ENCODE measurements at regions not wholly inside any gene's neighbourhood (a gene's known extent, or its start where the extent isn't known, plus 50 kb on each side); places are given as distances from the start of the nearest gene placed in this dataset.

DNA sequence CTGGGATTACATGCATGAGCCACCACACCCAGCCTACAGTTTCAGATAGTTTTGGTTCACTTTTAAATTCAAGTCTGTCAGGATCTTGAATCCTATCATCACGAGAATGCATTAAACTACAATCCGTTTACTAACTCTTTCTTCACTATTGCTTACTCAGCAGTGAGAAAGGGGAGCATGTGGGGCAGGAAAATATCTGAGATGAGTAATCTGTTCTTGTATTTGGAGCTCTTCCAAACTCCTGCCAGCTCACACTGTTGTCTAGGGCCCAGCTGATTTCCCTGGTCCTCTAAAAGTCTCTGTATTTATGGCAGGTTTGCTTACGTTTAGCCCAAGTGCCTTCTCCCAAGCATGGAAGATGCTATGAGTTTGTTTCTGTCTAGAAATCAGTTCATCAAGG lies 152.2 kb downstream of the FGF18 start:
- TF ChIP-seq, protein P1, sequence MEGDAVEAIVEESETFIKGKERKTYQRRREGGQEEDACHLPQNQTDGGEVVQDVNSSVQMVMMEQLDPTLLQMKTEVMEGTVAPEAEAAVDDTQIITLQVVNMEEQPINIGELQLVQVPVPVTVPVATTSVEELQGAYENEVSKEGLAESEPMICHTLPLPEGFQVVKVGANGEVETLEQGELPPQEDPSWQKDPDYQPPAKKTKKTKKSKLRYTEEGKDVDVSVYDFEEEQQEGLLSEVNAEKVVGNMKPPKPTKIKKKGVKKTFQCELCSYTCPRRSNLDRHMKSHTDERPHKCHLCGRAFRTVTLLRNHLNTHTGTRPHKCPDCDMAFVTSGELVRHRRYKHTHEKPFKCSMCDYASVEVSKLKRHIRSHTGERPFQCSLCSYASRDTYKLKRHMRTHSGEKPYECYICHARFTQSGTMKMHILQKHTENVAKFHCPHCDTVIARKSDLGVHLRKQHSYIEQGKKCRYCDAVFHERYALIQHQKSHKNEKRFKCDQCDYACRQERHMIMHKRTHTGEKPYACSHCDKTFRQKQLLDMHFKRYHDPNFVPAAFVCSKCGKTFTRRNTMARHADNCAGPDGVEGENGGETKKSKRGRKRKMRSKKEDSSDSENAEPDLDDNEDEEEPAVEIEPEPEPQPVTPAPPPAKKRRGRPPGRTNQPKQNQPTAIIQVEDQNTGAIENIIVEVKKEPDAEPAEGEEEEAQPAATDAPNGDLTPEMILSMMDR (conservative IDR thresholded peaks at IDR 0.05; ENCODE audit: low read length): no peak
- TF ChIP-seq EZH2phosphoT487 (IDR thresholded peaks at IDR 0.05; ENCODE audit: borderline replicate concordance, low read depth, low read length): no peak

All from OCI-LY7 (cell line).